Coronary artery (tissue), 2 donors: ENCODE measurements at regions not wholly inside any gene's neighbourhood (a gene's known extent, or its start where the extent isn't known, plus 50 kb on each side); places are given as distances from the start of the nearest gene placed in this dataset.

Experiments used
- DNase-seq: peaks from one replicate; pipeline ENCODE4 v3.0.0-alpha.2; 2017; ENCODE audit warnings: low spot score
- H3K27ac ChIP-seq, 2 donors: fragments of 200-600 bp; sonication (generic); one replicate each; pipeline ENCODE4 v1.5.1; 2016 to 2019
- H3K4me3 ChIP-seq: fragments of 200-600 bp; sonication (generic); 2 replicates; pipeline ENCODE4 v1.5.1; 2016; ENCODE audit warnings: mild to moderate bottlenecking, moderate library complexity
- CTCF ChIP-seq: fragments of 200-600 bp; sonication (generic); IDR thresholded peaks from one replicate; pipeline ENCODE4 v1.5.1; 2019; ENCODE audit warnings: antibody characterized with exemption

- no peak for DNase-seq
- Histone ChIP-seq H3K27ac (no peak overlapping the region), H3K4me3 (no peak overlapping the region)
- TF ChIP-seq CTCF, result no peak
Measured at GRCh38 chr2:146818122-146818521, 1026.7 kb upstream of the ACVR2A start.

GRCh38 chr2:146817613-146818012 lies 1027.2 kb upstream of the ACVR2A start:
- Histone ChIP-seq H3K4me3 (no peak overlapping the region), H3K27ac (no peak overlapping the region)
- no peak for TF ChIP-seq CTCF
- DNase-seq, result no peak

GRCh38 chr2:146814971-146815370 lies 1029.9 kb upstream of the ACVR2A start:
- H3K27ac ChIP-seq, result no peak overlapping the region
- no peak for TF ChIP-seq CTCF
- DNase-seq, result no peak
- no peak overlapping the region for H3K4me3 ChIP-seq

GRCh38 chr2:146807568-146808168 lies 1037.2 kb upstream of the ACVR2A start:
- no peak for DNase-seq
- no peak overlapping the region for H3K27ac ChIP-seq

DNA sequence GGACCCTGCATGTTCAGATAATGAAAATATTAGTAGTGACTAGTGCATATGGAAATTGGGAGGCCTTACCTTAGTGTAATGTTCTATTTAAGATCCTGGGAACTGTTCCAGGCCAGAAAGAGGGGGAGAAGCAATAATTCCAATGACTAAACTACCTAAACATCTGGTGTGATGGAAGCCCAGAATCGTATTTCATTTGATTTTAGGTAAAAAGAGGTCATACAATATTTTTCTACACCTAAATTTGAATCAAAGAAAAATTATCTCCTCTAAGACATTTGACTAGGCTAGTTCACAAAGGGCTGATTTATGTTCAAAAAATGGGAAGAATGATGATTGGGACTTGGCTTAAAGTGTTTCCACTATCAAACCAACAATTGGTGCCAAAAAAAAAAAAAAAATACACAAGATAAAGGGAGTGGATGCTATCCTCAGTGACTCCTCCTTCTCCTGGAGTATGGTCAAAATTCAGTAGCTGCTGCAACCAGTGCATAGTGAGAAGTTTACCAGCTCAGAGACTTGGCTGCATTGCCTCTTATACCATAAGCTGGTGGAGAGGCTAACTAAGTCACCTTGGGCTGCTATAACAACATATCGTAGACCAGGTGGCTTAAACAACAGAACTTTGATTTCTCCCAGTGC lies 1038.3 kb upstream of the ACVR2A start:
- Histone ChIP-seq H3K4me3 (no peak overlapping the region), H3K27ac (no peak overlapping the region)
- no peak for TF ChIP-seq CTCF
- no peak for DNase-seq

More at GRCh38 chr2:146807568-146808168, 1037.2 kb upstream of the ACVR2A start:
- TF ChIP-seq CTCF, result no peak
- no peak overlapping the region for H3K4me3 ChIP-seq

DNA sequence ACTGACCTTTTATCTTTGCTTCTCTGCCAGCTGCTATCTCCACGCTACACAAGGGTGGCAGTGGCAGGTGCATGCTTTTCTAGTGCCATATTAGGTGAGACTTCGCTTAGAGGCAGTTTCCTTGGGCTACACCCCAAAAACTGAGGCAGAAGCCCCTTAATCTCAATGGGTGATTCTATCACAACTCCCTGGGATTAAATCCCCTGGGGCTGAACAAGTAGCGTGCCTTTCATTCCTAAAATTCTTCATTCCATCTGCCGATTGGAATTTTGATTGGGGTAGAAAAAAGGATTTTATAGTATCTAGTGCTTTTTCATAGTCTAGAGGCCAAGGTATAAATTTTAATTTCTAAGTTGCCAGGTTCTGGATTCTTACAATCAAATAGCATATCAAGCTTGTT lies 1040.5 kb upstream of the ACVR2A start:
- no peak overlapping the region for H3K4me3 ChIP-seq
- no peak overlapping the region for H3K27ac ChIP-seq
- no peak for TF ChIP-seq CTCF
- no peak for DNase-seq

- Histone ChIP-seq H3K4me3 (no peak overlapping the region), H3K27ac (no peak overlapping the region)
- no peak for TF ChIP-seq CTCF
- no peak for DNase-seq
Measured at GRCh38 chr2:146801886-146802285, 1042.9 kb upstream of the ACVR2A start.
